Mesenchymal stem cell (in vitro differentiated cells and primary cell): ENCODE measurements at regions not wholly inside any gene's neighbourhood (a gene's known extent, or its start where the extent isn't known, plus 50 kb on each side); places are given as distances from the start of the nearest gene placed in this dataset.

Experiments
- DNase-seq: peaks from one replicate; pipeline ENCODE4 v3.0.0-alpha.2; 2013
- H2AFZ ChIP-seq: one replicate; pipeline ENCODE4 v1.6.1; 2013; ENCODE audit warnings: low read depth, mild to moderate bottlenecking, control low read depth, inconsistent platforms, low read length, moderate library complexity
- H2AK5ac ChIP-seq: 2 replicates; pipeline ENCODE4 v1.6.1; 2013; ENCODE audit warnings: low read length, moderate library complexity, mild to moderate bottlenecking, inconsistent platforms; ENCODE audit not compliant: severe bottlenecking
- H2BK120ac ChIP-seq: one replicate; pipeline ENCODE4 v1.6.1; 2013; ENCODE audit warnings: low read depth, mild to moderate bottlenecking, inconsistent platforms, low read length, moderate library complexity
- H2BK12ac ChIP-seq, 2 experiments: one replicate each; pipeline ENCODE4 v1.6.1; 2013; ENCODE audit warnings: inconsistent platforms in 2 of 2, low read length in 2 of 2, mild to moderate bottlenecking in 2 of 2, moderate library complexity in 2 of 2, control low read depth in 1 of 2
- H2BK15ac ChIP-seq: one replicate; pipeline ENCODE4 v1.6.1; 2013; ENCODE audit warnings: mild to moderate bottlenecking, low read depth, inconsistent platforms; ENCODE audit not compliant: poor library complexity, severe bottlenecking
- H2BK5ac ChIP-seq: 2 replicates; pipeline ENCODE4 v1.6.1; 2013; ENCODE audit warnings: low read depth, mild to moderate bottlenecking, low read length, control low read depth, inconsistent platforms; ENCODE audit not compliant: poor library complexity, severe bottlenecking
- H3K14ac ChIP-seq, 2 experiments: one replicate each; pipeline ENCODE4 v1.6.1; 2013; ENCODE audit warnings: inconsistent platforms in 2 of 2, low read length in 2 of 2, control low read depth in 1 of 2, mild to moderate bottlenecking in 1 of 2, moderate library complexity in 1 of 2
- H3K18ac ChIP-seq, 2 experiments: one replicate each; pipeline ENCODE4 v1.6.1; 2013; ENCODE audit warnings: inconsistent platforms in 2 of 2, low read length in 2 of 2, control low read depth in 1 of 2, low read depth in 1 of 2, mild to moderate bottlenecking in 1 of 2
- H3K23ac ChIP-seq, 2 experiments: one replicate each; pipeline ENCODE4 v1.6.1; 2013; ENCODE audit warnings: inconsistent platforms in 2 of 2, low read length in 2 of 2, mild to moderate bottlenecking in 2 of 2, moderate library complexity in 2 of 2, control low read depth in 1 of 2
- H3K27ac ChIP-seq: 2 replicates; pipeline ENCODE4 v1.5.1; 2013; ENCODE audit warnings: mild to moderate bottlenecking, moderate library complexity, low read length, control low read depth, inconsistent platforms; ENCODE audit not compliant: poor library complexity, severe bottlenecking
- H3K27me3 ChIP-seq, 2 experiments: 2 replicates each; pipeline versions ENCODE4 v1.6.1 to v1.7.0; 2013; ENCODE audit warnings: low read length in 2 of 2, mild to moderate bottlenecking in 2 of 2, moderate library complexity in 2 of 2, control low read depth in 1 of 2, inconsistent platforms in 1 of 2; ENCODE audit not compliant: control insufficient read depth in 1 of 2, insufficient read depth in 1 of 2
- H3K36me3 ChIP-seq, 2 experiments: 2 replicates each; pipeline versions ENCODE4 v1.6.1 to v1.7.0; 2013; ENCODE audit warnings: low read length in 2 of 2, control low read depth in 1 of 2, inconsistent platforms in 1 of 2, low read depth in 1 of 2, mild to moderate bottlenecking in 1 of 2; ENCODE audit not compliant: insufficient read depth in 2 of 2, control insufficient read depth in 1 of 2
- H3K4ac ChIP-seq, 2 experiments: one replicate each; pipeline ENCODE4 v1.6.1; 2013; ENCODE audit warnings: inconsistent platforms in 2 of 2, low read length in 2 of 2, mild to moderate bottlenecking in 2 of 2, moderate library complexity in 2 of 2, control low read depth in 1 of 2, low read depth in 1 of 2
- H3K4me1 ChIP-seq: 2 replicates; pipeline ENCODE4 v1.6.1; 2013; ENCODE audit warnings: low read depth, low read length, control low read depth; ENCODE audit not compliant: control insufficient read depth, insufficient read depth
- H3K4me2 ChIP-seq: 2 replicates; pipeline ENCODE4 v1.6.1; 2013; ENCODE audit warnings: low read length, mild to moderate bottlenecking, inconsistent platforms; ENCODE audit not compliant: poor library complexity, severe bottlenecking
- H3K4me3 ChIP-seq, 2 experiments: 2 replicates each; pipeline versions ENCODE4 v1.5.1 to v1.7.0; 2013; ENCODE audit warnings: low read length in 2 of 2, mild to moderate bottlenecking in 2 of 2, control low read depth in 1 of 2, low read depth in 1 of 2; ENCODE audit not compliant: insufficient read depth in 1 of 2
- H3K79me1 ChIP-seq: replicated peaks from 2 replicates; pipeline ENCODE4 v1.6.1; 2013; ENCODE audit warnings: mild to moderate bottlenecking, control low read depth, low read length, inconsistent platforms; ENCODE audit not compliant: poor library complexity, severe bottlenecking
- H3K9ac ChIP-seq: 2 replicates; pipeline ENCODE4 v1.7.0; 2013; ENCODE audit warnings: mild to moderate bottlenecking, low read length, moderate library complexity
- H3K9me3 ChIP-seq: 2 replicates; pipeline ENCODE4 v1.7.0; 2013; ENCODE audit warnings: mild to moderate bottlenecking, low read length; ENCODE audit not compliant: control insufficient read depth
- H4K8ac ChIP-seq: one replicate; pipeline ENCODE4 v1.6.1; 2013; ENCODE audit warnings: inconsistent platforms, mild to moderate bottlenecking, low read length, moderate library complexity
- H4K91ac ChIP-seq: one replicate; pipeline ENCODE4 v1.6.1; 2013; ENCODE audit warnings: mild to moderate bottlenecking, low read length, inconsistent platforms
- WGBS: methylation state at CpG from one replicate; pipeline ENCODE4 v1.1.7; 2013; ENCODE audit warnings: mixed read lengths; 5-methylcytosine and 5-hydroxymethylcytosine counted together

GRCh38 chr3:193932576-193932975 lies 203.4 kb upstream of the HES1 start:
- no peak overlapping the region for H2AFZ ChIP-seq
- H3K4ac ChIP-seq, result no peak overlapping the region
- 86% methylated on average over 3 of the region's 4 CpGs for WGBS
- H3K79me1 ChIP-seq, result no peaks in the 10 kb centered on the region
- no peak overlapping the region for H3K27ac ChIP-seq
- no peak overlapping the region for H3K4me3 ChIP-seq
- H3K36me3 ChIP-seq, result no peaks in the 10 kb centered on the region
- no peak overlapping the region for H4K91ac ChIP-seq
- no peaks in the 10 kb centered on the region for H3K4me1 ChIP-seq
- no peak overlapping the region for H3K9ac ChIP-seq
- no peak overlapping the region for H2BK5ac ChIP-seq
- no peak overlapping the region for H3K18ac ChIP-seq
- H3K9me3 ChIP-seq, result peaks cover 2% of the 10 kb centered on the region
- H3K27me3 ChIP-seq, result peaks cover 31 to 33% of the 10 kb centered on the region in 2 experiments
- H4K8ac ChIP-seq, result no peak overlapping the region
- H3K23ac ChIP-seq, result no peak overlapping the region
- H3K4me2 ChIP-seq, result no peak overlapping the region
- DNase-seq, result no peak
- no peak overlapping the region for H2BK15ac ChIP-seq
- no peak overlapping the region for H3K14ac ChIP-seq
- H2BK120ac ChIP-seq, result no peak overlapping the region
- no peak overlapping the region for H2AK5ac ChIP-seq
- H2BK12ac ChIP-seq, result no peak overlapping the region

GRCh38 chr3:193933451-193933850 lies 202.5 kb upstream of the HES1 start:
- Histone ChIP-seq H2BK120ac (no peak overlapping the region), H3K36me3 (no peaks in the 10 kb centered on the region), H3K4me3 (no peak overlapping the region), H3K27ac (no peak overlapping the region), H2BK5ac (no peak overlapping the region), H2BK15ac (no peak overlapping the region), H2BK12ac (no peak overlapping the region), H3K4ac (no peak overlapping the region), H3K14ac (no peak overlapping the region), H3K9me3 (peaks cover 2% of the 10 kb centered on the region), H4K91ac (no peak overlapping the region), H2AFZ (no peak overlapping the region), H3K9ac (no peak overlapping the region), H3K23ac (no peak overlapping the region), H4K8ac (no peak overlapping the region), H3K27me3 (peaks cover 33 to 36% of the 10 kb centered on the region in 2 experiments), H3K18ac (no peak overlapping the region), H3K79me1 (no peaks in the 10 kb centered on the region), H2AK5ac (no peak overlapping the region), H3K4me2 (no peak overlapping the region), H3K4me1 (no peaks in the 10 kb centered on the region)
- WGBS, result 100% methylated on average over 1 of the region's 1 CpG
- DNase-seq, result no peak

- Histone ChIP-seq H4K8ac (no peak overlapping the region), H3K14ac (no peak overlapping the region), H2BK120ac (no peak overlapping the region), H2BK12ac (no peak overlapping the region), H2AK5ac (no peak overlapping the region), H3K4ac (no peak overlapping the region), H3K23ac (no peak overlapping the region), H3K27me3 (peaks cover 49 to 53% of the 10 kb centered on the region in 2 experiments), H3K18ac (no peak overlapping the region), H3K79me1 (no peaks in the 10 kb centered on the region), H3K9me3 (peaks cover 2% of the 10 kb centered on the region), H4K91ac (no peak overlapping the region), H2BK15ac (no peak overlapping the region), H3K4me2 (no peak overlapping the region), H3K27ac (no peak overlapping the region), H3K9ac (no peak overlapping the region), H3K4me3 (no peak overlapping the region), H2BK5ac (no peak overlapping the region), H2AFZ (no peak overlapping the region), H3K4me1 (no peaks in the 10 kb centered on the region), H3K36me3 (no peaks in the 10 kb centered on the region)
- no CpG with 5 or more reads among the region's 1 CpG for WGBS
- no peak for DNase-seq
These were observed 200.0 kb upstream of the HES1 start for GRCh38 chr3:193935916-193936315.

- no peak overlapping the region for H2AK5ac ChIP-seq
- H2BK120ac ChIP-seq, result no peak overlapping the region
- DNase-seq, result no peak
- no peak overlapping the region for H2BK5ac ChIP-seq
- no peaks in the 10 kb centered on the region for H3K36me3 ChIP-seq
- H3K4me1 ChIP-seq, result no peaks in the 10 kb centered on the region
- no peak overlapping the region for H3K4me2 ChIP-seq
- H3K14ac ChIP-seq, result no peak overlapping the region
- H2AFZ ChIP-seq, result no peak overlapping the region
- no peak overlapping the region for H3K18ac ChIP-seq
- H3K9me3 ChIP-seq, result no peaks in the 10 kb centered on the region
- H2BK12ac ChIP-seq, result no peak overlapping the region
- no peak overlapping the region for H3K23ac ChIP-seq
- H3K27me3 ChIP-seq, result peaks cover 54 to 64% of the 10 kb centered on the region in 2 experiments
- no peak overlapping the region for H2BK15ac ChIP-seq
- no peaks in the 10 kb centered on the region for H3K79me1 ChIP-seq
- no peak overlapping the region for H4K91ac ChIP-seq
- 54% methylated on average over 5 of the region's 6 CpGs for WGBS
- H3K4me3 ChIP-seq, result no peak overlapping the region
- H4K8ac ChIP-seq, result no peak overlapping the region
- H3K27ac ChIP-seq, result no peak overlapping the region
- H3K4ac ChIP-seq, result no peak overlapping the region
- H3K9ac ChIP-seq, result no peak overlapping the region
These were observed 197.3 kb upstream of the HES1 start for GRCh38 chr3:193938613-193939012.
